ENCODE measurements at regions not wholly inside any gene's neighbourhood (a gene's known extent, or its start where the extent isn't known, plus 50 kb on each side); places are given as distances from the start of the nearest gene placed in this dataset.
"Not testable (repeated sequence)": the region's sequence is repeated elsewhere in the genome, so short reads cannot be mapped to it uniquely, and the experiment has no call there.

GRCh38 chr10:29816801-29817558 lies 182.2 kb upstream of the SVIL start:
- no peak for DNase-seq

DNA sequence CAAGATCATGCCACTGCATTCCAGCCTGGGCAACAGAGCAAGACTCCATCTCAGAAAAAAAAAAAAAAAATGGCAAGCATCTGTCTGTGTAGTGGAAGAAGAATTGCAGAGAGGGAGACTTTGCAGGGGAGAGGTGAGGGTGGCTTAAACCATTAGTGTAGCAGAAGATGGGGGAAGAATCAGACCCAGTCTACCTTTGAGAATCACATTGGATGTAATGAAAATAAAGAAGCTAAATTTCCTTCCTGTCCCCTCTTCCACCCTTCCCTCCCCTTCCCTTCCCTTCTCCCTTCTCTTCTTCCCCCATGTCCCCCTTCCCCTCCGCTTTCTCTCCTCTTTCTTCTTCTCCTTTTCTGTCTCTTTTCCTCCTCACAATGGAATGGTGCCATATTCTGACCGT lies 180.8 kb upstream of the SVIL start:
- no peak for DNase-seq

GRCh38 chr10:29811751-29812427 lies 177.1 kb upstream of the SVIL start:
- DNase-seq, result no peak

DNA sequence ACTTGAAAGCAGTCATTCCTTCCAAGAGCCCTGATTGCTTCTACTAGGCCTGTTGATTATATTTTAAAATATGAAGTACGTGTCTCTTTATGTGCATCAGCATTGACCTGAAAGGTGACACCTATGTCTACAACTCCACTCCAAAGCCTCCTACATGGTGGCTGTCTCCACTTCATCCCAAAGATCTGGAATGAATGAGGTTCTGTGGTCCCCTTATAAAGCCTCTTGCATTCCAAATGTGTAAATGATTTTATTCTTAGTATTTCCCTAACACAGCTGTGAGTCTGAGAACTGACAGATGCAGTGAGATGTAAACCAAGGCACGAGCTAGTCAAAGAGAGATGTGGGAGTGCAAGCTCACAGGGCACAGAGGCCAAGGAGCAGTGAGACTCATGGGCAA lies 176.0 kb upstream of the SVIL start:
- DNase-seq, result no peak

DNA sequence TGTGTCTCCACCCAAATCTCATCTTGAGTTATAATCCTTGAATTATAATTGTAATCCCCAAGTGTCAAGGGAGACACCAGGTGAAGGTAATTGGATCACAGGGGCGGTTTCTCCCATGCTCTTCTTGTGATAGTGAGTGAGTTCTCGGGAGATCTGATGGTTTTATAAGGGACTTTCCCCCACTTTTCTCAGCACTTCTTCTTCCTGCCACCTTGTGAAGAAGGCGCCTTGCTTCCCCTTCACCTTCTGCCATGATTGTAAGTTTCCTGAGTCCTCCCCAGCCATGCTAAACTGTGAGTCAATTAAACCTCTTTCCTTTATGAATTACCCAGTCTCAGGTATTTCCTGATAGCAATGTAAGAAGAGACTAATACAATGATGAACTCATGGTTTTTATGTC lies 175.5 kb upstream of the SVIL start:
- DNase-seq, result not testable (repeated sequence)

DNA sequence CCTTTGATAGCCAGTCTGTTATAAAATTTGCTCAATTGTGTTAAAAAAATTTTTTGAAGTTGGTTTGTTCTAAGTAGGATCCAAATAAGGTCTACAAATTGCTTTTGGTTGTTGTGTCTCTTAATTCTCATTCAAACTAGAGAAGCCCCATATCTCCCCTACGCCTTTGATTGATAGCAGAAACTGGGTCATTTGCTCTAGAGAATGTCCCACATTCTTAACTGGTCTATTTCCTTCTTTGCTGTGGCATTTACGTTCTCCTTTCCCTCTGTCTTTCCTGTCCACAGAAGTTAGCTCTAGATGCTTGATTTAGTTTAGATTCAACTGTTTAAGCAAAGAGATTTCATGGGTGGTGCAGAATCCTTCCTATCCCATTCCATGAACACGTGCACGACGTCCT lies 174.6 kb upstream of the SVIL start:
- DNase-seq, result no peak

DNA sequence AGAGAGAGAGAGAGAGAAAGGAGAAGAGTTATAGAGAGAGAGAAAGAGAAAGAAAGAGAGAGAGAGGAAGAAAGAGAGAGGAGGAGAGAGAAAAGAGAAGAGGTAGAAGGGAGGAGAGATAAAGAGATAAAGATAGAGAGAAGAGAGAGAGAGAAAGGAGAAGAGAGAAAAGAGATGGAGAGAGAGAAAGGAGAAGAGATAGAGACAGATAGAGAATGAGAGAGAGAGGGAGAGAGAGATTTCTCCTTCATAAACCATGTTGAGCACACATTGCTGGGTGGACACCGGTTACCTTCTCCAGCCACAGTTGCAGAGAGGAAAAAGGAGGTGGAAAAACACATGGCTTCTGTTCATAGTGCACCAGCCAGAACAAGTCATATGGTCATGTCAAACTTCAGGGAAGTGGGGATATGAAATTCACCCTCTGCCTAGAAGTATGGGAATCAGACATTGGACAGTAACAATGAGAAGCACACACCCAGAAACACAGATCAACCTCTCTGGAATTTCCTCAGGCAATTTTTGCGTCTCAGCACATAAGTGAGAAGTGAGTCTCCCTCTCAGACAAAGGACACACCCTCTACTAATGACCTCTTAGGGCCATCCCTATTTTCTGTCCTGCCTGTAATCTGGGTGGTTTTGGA lies 172.5 kb upstream of the SVIL start:
- no peak for DNase-seq

- no peak for DNase-seq
Measured at GRCh38 chr10:29806350-29806788, 171.6 kb upstream of the SVIL start.

DNA sequence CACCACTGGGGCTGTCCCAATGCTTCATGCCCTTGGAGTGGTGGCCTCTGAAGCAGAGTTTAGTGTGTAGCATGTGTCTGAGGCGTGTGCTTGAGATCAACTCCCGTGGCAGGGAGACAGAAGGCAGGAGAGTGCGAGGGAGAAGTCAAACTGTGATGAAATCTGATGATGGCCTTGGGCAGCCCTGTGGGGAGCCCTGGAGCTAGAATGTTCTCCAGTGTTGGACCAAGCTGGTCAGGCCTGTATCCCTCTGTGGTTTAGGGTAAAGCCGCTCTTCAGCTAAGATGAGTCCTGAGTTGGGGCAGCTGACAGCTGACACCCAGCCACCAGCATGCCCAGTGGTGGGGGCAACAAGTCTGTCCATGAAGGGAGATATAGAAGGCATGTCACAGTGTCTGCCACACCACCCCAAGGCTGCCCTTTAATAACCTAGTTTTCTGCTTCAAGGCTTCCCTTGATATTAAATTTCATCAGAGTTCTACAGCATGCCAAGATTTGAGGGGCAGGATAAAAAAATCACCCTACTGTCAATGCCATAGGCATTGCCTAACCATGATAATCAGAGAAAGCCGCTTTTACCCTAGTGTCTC lies 170.5 kb upstream of the SVIL start:
- no peak for DNase-seq

DNA sequence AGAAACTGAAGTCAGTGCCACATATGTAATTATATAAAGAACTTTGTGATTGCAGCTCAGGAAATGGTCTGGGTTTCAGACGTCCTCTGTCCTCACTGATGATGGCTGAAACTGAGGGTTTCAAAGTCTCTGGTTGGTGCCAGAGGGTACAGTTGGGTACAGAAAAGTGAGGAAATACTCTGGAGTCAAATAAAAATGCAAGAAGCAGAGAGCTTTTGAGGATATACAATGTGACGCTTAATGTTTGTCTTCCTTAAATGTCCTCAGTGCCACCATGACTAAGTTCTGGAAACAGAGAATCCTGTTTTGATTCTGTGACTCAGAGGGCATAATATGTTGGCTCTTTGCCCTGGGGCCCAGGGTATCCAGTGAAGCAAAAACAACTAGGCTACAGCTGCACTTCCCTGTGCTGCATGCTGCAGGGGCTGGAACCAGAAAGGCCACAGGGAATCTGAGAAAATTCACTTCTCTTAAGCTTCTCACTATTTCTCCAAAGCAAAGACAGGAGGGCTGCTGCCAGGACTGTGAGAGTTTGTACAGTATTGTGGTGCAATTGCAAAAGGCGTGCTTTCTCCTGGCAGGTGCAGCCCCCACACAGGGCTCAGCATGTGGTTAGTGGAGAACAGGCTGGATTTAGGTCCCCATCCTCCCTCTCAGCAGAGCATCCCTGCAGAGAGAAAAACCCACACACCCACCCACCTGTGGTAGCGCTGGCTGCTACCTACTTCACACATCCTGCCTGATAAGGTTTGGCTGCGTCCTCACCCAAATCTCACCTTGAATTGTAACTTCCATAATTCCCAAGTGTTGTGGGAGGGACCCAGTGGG lies 169.5 kb upstream of the SVIL start:
- peak; percentile 23 for DNase-seq

DNA sequence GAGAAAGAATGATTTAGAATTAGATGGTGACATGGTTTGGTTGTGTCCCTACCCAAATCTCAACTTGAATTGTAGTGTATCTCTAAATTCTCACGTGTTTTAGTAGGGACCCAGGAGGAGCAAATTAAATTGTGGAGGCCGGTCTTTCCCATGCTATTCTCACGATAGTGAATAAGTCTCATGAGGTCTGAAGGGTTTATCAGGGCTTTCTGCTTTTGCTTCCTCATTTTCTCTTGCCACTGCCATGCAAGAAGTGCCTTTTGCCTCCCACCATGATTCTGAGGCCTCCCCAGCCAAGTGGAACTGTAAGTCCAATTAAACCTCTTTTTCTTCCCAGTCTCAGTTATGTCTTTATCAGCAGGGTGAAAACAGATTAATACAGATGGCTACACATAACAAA lies 167.4 kb upstream of the SVIL start:
- DNase-seq, result no peak

DNA sequence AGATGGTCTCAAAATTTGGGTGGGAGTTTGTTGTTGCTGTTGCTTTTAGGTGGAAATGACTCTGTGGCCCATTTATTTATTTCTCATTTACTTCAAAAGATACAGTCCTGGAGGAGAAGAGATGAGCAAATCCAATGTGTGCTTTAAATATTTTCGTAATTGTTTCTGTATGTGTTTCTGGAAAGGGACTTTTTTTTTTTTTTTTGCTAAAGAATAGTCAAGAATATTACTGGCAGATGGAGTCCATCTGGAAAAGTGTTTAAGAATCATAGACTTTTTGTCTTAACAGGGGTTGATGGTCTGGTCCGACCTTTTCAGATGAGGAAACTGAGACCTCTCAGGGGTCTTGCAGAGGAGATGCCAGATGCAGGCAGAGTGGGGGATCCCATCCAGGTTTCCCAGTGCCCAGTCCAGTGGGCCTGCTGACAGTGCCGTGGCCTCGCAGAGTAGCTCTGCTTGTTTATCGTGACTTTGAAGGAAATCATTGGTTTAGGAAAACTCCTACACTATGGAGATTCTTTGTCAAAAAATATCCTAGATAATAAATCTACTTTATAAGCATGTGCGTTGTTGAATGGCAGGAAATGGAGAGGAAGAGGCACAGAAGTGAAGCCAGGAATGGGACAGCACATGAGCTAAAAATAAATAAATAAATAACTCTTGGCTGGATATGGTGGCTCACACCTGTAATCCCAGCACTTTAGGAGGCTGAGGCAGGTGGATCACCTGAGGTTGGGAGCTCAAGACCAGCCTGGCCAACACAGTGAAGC lies 164.3 kb upstream of the SVIL start:
- DNase-seq, result no peak

- no peak for DNase-seq
Measured at GRCh38 chr10:29797616-29798015, 162.8 kb upstream of the SVIL start.

GRCh38 chr10:29795850-29796249 lies 161.1 kb upstream of the SVIL start:
- DNase-seq, result no peak

GRCh38 chr10:29794776-29795611 lies 160.2 kb upstream of the SVIL start:
- no peak for DNase-seq

DNA sequence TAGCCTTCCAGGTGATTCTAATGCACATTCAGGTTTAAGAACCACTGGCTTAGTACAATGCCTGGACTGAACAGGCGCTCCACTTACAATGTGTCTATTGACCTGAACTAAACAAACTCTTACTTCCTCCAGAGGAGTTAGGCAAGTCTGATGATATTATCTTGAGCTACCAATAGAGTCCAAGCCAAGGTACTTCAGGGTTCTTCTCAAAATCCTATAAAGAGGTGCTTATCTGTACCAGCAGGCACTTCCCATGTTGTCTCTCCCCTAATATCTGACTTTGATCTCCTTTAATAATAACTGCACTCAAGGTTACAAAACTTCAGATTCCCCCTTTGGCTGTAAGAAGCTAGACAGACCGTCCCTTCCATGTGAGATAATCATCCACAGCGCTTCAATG lies 157.0 kb upstream of the SVIL start:
- DNase-seq, result no peak

- no peak for DNase-seq
Measured at GRCh38 chr10:29790207-29790606, 155.4 kb upstream of the SVIL start.

- DNase-seq, result no peak
Measured at GRCh38 chr10:29788113-29788512, 153.3 kb upstream of the SVIL start.

DNA sequence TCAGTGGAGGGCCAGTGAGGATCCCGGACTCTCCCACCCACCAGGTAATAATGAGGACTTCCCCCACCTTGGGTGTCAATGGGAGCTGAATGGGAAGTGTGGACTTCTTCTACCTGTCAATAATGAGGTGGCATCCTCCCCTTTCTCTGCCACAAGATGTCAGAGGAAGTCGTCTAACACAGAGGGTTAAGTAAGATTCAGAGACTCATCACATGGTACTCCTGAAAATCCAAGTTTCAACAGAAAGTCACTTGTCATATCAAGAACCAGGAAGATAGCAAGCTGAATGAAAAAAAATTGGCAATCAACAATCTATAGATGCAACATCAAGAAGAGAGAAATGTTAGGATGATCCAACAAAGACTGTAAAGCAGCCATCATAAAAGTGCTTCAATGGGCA lies 150.9 kb upstream of the SVIL start:
- DNase-seq, result no peak

DNA sequence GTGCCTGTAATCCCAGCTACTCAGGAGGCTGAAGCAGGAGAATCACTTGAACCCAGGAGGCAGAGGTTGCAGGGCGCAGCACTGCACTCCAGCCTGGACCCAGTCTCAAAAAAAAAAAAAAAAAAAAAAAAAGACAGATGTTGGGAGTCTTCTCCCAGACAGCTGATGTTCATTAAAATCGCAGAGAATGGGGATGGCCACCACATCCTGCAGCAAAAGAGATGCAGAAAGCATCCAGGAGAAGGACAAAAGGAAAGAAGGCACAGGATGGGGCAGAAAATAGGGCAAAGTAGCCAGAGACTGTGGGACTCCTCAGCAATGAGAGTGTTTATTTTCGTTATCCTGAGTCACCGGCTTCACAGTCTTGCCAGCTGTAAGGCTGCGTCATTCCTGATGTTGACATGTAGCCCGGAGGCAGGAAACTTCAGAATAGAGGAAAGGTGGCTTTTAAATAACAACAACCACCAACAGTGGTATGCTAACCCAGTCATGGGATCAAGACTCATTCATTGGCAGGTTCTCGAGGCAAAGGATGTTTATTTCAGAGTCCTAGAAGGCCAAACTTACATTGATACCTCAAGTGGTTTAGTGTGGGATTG lies 149.5 kb upstream of the SVIL start:
- DNase-seq, result no peak
